ENCODE measurements at regions not wholly inside any gene's neighbourhood (a gene's known extent, or its start where the extent isn't known, plus 50 kb on each side); places are given as distances from the start of the nearest gene placed in this dataset.
A peak's percentile ranks its signal among the peaks of the same experiment; 100 is the strongest.
"Not testable (repeated sequence)": the region's sequence is repeated elsewhere in the genome, so short reads cannot be mapped to it uniquely, and the experiment has no call there.

DNA sequence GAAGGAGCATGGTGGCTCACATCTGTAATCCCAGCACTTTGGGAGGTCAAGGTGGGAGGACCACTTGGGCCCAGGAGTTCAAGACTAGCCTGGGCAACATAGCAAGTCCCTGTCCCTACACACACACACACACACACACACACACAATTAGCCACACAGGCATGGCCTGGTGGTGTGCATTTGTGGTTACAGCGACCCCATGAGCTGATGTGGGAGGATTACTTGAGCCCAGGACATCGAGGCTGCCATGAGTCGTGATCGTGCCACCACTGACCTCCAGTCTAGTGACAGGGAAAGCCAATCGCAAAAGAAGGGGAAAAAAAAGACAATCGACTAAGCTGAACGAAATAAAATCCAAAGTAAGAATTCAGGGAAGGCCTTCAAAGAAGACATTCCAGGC, 67.9 kb downstream of the TBX3 start:
- DNase-seq, result no peak

DNA sequence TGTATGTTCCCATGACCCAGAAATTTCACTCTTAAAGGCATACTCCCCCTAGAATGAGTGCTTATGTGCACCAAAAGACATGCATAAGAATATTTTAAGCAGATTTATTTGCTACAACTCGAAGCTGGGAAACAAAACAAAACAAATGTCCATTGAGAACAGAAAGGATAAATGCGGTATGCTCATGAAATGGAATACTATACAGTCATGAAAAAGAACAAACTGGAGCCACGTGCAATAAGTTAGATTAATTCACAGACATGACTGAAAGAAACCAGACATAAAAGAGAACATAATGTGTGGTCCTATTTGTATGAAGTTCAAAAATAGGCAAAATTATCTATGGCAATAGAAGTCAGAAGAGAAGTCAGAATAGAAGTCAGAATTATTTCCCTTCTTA, 69.9 kb downstream of the TBX3 start:
- no peak for DNase-seq

DNA sequence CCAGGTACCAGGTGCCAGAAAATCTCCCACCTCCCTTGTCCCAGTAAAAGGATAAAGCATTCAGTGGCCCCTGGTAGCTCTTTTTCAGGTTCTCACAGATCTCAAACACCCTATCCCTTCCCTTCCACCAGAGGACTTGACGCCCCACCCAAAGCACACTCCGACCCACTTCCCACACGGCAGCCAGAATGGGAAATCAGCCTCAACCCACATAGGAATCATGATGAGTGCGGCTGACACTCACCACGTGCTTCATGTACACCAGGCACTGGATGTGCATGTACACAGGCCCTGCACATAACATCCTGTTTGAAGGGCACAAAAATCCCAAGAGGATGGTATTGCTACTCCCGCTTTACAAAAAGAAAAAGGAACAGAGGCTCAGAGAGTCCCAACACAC, 71.9 kb downstream of the TBX3 start:
- no peak for DNase-seq

DNA sequence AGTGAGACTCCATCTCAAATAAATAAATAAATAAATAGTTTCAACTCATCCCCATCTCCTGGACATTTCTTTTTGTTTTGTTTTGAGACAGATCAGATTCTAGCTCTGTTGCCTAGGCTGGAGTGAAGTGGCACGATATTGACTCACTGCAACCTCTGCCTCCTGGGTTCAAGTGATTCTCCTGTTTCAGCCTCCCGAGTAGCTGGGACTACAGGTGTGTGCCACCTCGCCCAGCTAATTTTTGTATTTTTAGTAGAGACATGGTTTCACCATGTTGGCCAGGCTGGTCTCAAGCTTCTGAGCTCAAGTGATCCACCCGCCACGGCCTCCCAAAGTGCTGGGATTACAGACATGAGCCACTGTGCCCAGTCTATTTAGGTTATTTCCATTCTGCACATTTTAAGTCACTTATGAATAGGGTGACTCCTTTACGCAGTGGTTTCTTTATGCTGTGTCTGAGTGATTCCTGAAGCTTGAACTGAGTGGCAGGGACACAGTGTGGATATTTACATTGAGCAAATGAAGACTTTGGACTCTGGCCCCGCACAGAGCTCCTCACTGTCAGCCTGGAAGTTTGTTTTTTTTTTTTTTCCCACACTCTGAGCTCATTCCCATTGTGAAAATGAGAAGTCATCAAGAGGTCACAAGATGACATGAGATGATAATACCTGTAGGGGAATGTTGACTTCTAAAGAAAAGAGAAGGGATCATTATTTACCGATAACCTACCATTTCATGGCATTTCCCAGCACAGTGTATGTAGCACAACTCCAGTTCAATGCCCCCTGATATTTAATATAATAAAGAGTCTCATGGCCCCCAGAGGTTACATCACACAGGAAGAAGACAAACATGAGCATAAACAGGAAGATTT, 72.6 kb downstream of the TBX3 start:
- no peak for DNase-seq

DNA sequence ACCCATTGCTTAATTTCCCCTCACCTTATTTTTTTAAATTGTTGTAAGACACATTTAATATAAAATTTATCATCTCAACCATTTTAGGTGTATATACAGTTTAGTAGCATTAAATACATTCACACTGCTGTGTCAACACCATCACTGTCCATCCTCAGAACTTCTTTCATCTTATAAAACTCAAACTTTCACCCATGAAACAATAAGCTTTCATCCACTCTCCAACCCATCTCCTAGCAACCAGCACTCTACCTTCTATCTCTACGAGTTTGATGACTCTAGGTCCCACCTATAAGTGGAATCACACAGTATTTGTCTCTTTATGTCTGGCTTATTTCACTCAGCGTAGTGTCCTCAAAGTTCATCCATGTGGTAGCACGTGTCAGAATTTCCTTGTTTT, 75.5 kb downstream of the TBX3 start:
- no peak for DNase-seq

DNA sequence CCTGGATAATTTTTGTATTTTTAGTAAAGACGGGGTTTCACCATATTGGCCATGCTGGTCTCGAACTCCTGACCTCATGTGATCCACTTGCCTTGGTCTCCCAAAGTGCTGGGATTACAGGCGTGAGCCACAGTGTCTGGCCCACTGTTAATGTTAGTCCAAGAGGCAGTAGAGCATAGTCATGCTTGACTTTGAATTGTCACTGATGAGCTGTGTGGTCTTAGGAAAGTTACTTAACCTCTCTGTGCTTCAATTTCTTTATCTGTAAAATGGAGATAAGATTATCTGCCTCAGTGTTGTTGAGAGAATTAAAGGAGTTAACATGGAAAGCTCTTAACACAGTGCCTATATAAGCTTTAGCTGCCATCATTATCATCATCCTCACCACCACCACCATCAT, 78.1 kb downstream of the TBX3 start:
- DNase-seq, result no peak

DNA sequence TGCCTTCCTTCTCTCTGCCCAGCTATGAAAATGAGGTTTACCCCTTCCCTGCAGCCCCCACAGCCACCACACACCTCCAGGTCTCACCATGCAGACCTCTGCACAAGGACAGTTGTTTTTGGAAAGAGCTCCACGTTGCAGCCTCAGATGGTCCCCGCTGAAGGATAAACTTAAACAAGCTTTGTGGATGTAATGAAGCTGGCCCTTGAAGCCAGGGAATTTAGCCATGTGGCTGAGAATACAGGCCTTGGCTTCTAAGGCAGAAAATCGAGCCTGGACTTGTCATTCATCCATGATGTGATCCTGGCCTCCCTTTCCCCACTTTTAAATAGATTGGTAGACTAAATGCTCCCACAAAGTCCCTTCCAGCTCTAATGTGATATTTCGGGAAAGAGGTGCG, 79.4 kb downstream of the TBX3 start:
- DNase-seq, result no peak

DNA sequence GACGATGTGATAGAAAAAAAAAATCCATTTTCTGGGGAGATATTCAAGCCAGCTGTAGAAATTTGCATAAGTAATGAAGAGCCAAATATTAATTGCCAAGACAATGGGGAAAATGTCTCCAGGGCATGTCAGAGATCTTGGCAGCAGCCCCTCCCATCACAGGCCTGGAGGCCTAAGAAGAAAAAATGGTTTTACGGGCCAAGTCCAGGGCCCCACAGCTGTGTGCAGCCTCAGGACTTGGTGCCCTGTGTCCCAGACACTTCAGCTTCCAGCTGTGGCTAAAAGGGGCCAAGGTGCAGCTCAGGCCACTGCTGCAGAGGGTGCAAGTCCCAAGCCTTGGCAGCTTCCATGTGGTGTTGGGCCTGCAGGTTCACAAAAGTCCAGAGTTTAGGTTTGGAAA, 83.4 kb downstream of the TBX3 start:
- DNase-seq, result not testable (repeated sequence)

DNA sequence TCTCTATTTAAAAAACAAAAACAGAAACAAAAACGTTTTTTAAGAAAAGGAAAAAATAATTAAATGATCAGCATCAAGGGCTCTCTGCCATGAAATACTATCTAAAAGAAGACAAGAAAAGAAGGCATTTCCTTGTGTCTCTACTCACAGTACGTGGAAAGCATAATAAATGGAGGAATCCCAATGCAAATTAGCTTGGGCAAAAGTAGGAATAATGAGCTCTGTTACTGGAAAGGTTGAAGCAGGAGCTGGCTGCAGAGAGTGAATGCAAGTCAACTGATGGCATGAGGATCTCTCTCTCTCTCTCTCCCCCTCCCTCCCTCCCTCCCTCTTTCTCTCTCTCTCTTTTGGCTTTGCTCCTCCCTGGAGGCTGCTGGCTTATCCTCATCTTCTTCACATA, 85.9 kb downstream of the TBX3 start:
- DNase-seq, result no peak

DNA sequence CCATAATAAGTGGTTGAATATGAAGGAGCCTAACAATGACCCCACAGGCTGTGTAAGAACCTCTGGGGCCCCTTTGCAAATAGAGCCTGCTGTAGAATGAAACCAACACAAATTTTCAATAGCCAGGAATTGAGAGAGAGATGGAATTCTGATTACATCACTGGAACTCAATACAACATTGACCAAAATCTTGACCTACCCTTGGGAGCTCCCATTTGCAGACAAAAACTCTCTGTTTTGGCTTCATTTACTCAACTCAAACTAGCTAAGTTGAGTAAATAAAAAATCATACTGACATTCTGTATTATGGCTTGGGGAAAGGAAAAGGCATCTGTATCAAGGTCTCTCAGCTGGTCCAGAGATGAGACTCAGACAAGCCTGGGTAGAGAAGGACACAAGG, 91.0 kb downstream of the TBX3 start:
- DNase-seq, result no peak

DNA sequence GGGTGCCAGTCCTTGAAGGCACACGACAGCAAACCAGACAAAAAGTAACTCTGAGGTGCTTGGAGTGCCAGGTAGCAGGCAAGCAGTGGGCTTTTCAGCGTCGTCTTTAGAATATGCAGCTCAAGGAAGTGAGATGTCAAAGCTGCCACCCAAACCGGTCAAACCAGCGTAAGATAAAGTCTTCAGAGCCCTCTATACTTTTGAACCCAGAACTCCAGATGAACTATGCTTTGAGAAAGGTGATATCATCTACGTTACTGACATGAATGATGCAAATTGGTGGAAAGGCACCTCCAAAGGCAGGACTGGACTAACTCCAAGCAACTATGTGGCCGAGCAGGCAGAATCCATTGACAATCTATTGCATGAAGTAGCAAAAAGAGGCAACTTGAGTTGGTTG, 95.9 kb downstream of the TBX3 start:
- no peak for DNase-seq

DNA sequence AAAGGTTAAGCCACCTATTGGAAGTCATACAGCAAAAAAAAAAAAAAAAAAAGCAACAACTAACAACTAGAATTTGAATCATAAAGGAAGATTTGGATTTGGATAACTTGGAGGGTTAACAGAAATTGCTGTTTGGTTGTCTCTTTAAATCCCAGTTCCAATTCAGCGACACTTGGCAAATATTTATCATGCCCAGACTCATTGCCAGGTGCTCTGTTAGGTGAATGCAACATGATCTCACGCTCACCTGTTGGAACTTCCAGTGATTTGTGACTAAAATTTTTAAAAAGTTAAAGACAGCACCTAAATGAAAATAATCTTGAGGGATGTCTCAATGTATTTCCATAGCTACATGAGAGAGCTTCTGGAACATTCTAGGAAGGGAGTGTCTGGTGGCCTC, 103.7 kb downstream of the TBX3 start:
- DNase-seq, result peak; percentile 12

DNA sequence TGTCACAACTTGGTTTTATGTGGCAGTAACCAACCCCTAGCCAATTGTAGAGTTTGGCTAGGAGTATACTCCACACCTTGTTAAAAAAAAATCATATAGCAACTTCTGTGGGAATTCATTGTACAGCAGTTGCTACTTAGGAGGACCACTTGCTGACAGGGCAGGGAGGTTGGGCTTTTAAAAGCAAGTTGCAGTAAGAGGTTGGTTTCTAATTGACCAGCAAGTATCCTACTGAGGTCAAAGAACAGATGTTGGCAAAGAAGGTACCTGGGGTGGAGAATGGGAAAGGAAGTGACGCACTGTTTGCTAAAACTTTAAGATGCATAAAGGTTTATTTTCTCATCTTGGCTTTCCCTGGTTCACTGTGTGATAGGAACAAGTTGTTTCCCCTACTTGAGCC, 104.6 kb downstream of the TBX3 start:
- no peak for DNase-seq

DNA sequence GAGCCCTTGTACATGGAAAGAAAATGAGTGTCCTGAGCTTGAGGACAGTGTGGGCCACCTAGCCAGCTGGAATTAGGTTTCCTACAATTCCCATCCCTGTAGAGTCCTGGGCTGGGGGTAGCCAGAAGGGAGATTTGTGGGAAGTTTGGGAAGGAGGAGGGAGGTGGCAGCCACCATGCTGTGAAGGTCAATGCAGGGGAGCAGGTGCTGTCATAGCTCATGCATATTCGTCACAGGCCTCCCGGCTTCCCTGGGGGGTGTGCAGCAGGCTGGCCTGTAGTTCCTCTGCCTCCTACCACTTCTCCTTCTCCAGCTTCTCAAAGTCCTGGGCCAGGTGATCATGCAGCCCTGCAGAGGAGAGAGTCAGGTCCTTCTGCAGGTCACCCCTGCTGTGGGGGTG, 121.3 kb downstream of the TBX3 start:
- no peak for DNase-seq

DNA sequence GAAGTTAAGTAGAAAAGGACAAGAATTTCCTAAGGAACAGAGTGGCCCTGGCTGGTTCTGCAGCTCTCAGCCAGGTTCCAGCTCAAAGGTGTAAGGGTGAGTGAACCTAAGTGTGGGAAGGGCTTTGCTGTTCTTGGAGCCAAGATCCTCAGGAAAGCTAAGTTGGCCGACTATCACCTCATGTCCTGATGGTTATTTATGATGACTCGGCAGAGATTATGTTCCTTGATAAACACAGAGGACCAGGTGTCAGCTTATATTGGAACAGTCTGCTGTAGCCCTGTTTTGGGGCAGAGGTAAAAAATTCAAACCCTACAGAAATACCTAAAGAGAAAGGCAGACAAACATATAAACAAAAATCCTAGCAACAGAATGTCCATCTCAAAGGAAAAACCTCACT, 128.5 kb downstream of the TBX3 start:
- no peak for DNase-seq

DNA sequence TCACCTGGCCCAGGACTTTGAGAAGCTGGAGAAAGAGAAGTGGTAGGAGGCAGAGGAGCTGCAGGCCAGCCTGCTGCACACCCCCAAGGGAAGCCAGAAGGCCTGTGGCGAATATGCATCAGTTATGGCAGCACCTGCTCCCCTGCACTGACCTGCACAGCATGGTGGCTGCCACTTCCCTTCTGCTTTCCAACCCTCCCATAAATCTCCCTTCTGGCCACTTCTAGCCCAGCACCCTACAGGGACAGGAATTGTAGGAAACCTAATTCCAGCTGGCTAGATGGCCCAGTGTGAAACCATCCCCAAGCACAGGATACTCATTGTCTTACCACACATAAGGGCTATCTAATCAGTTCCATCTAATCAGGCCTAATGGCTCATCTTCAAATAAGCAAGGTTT, 136.3 kb downstream of the TBX3 start:
- no peak for DNase-seq

DNA sequence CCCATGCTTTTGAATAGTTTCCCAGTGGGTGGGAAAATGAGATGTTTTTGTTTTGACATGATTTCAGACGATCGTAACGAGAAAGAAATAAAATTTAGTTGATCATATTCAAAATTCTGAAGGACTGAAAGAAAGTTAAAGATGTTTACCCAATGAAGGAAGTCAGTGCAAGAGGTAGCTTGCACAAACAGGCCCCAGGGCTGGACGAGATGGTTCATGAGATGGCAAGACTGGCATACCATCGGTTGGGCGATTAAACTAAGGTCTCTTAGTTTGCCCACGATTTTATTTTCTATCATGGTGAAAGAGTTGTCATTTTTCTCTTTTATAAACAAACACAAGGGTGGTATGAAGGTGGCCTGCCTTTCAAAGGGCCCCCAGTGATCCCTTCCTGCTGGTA, 124.5 kb upstream of the TBX5 start:
- no peak for DNase-seq

DNA sequence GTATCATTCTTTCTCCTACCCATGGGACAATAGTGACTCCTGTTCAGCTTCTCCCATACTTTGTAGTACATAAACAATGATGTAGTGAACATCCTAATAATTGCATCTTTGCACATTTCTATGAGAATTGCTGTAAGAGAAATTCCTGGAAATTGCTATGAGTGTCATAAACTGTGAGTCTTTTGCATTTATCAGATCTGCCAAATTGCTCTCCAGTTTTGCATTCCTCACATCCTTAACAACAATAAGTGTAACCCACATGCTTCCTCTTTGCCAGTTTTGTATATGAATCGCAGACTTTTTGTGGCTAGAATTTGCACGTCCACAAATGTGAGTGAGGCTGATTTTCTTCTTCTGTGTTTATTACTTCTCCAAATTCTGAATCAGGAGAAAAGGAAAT, 124.0 kb upstream of the TBX5 start:
- DNase-seq, result no peak

DNA sequence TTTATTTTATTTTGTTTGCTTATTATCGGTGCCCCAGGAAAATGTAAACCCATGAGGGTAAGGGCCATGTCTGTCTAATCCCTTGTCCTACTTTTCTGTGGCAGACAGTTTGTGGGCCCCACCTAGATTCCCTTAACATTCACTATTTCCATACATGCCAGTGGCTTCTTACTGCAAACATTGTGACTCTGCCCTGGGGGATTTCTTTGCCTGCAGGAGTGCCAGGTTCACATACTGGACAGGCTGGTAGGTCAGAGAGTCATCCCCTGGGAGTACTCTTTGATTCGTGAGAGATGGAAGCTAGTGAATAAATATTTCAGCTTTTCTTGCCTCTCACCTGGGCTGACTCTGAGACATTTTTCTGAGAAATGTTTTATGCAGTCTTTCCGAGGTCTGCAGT, 122.8 kb upstream of the TBX5 start:
- DNase-seq, result no peak

DNA sequence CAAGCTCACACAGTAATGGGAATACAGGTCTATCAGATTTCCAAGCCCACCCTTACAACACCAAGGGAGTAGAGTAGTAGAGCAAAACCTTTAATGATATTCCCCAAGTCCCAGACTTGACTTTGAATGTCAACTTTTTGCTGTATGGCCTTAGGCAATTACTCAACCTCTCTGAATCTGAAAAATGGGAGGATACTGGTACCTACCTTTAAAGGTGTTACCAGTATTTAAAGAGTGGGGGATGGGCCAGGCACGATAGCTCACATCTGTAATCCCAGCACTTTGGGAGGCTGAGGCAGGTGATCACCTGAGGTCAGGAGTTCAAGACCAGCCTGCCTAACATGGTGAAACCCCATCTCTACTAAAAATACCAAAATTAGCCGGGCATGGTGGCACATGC, 115.2 kb upstream of the TBX5 start:
- not testable (repeated sequence) for DNase-seq

DNA sequence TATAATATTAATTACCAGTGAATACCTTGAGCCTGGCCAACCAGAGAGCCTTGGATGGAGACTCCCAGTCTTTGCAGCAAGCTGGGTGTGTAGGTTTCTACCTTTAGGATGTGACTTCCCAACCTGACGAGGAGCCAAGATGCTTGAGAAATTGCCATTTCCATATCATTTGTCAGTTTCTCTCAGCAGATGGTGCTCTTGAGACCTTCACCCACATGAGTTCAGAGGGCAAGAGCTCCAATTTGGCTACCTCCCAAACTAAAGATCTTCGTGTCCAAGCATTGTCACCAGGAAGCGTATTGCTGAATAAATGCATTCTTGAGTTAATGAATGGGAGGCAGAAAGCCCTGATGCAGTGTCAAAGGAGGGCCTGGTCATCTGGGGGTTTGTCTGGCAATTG, 106.4 kb upstream of the TBX5 start:
- DNase-seq, result no peak

DNA sequence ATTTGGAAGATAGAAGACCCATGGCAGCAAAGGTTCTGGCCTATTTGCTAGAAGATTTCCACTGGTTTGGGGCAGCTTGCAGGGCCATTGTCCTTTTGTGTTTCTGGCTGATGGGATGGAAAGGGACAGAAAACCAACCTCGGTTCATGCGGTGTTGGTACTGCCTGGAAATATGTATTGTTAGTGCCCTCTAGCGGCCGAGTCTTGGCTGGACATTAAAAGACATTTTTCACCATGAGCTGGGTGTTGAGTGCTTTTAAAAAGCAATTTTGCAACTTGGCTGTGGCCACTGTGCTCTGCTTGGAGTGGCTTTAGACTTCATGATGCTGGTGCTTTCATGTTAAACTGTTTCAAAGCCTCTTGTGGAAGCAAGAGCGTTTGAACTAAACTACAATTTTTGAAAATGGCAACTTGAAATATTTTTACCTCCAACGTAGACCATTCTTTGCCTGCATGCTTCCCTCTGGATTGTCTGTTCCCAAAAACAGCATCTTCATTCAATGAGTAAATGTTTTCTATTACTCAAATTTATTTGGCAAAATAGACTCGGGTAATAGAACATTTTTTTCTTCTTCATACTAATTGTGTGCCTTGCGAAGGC, 102.7 kb upstream of the TBX5 start:
- peak; percentile 60 for DNase-seq

DNA sequence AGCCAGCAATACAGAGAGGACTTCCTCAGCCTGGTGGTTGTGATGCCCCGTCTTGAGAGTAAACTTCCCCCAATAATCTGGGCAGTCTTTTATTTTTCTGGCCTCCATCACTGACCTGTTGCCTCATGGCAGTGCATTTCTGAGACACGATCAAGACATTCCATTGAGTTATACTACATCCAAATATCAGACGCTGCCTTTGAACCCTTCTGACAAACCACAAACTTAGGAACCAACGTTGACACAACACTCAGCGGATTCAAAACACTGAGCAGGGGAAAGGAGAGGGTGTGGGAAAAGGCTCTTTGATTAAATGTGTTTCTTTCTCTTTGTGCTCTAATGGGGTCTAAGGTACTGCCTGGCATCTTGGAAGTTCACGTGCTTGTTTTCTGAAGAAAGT, 100.7 kb upstream of the TBX5 start:
- no peak for DNase-seq

DNA sequence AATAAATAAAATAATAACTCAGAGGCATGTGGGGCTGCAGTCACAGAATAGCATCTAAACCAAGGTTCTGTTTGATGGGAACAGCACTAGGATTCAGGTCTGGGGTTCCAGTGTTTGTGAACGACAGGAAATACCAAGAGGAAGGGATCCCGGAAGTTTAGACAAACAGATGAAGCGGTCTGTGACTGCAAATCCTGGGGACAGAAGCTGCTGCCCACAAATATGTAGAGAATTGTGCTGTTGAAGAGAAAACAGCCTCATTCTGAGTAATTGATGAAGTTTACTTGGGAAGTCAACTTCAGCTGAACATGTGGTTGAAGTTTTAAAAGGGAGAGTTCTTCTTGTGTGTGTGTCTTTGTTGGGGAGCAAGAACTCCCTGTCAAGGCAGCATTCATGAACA, 98.4 kb upstream of the TBX5 start:
- no peak for DNase-seq

DNA sequence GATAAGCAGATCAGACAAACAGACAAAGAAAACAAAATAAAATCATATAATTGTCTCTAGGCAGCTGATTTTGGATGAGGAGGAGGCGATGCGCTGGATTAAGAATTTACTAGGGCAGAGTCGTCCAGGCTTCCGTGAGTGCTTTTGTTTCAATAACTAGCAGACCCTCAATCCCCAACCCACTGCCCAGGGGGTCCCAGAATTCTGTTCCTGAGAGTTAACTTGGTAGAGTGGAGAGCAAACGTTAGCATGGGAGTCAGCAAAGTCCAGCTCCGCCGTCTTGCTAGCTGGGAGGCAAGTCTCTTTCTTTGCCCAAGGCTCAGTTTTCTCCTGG, 95.5 kb upstream of the TBX5 start:
- DNase-seq, result no peak
